Nephron (organoid): ENCODE measurements at regions not wholly inside any gene's neighbourhood (a gene's known extent, or its start where the extent isn't known, plus 50 kb on each side); places are given as distances from the start of the nearest gene placed in this dataset.

Experiments used
- H3K27ac Mint-ChIP-seq, 3 experiments: 2 replicates each; pipeline ENCODE4 v1.8.0; 2020; ENCODE audit warnings: mixed read lengths in 3 of 3, mild to moderate bottlenecking in 2 of 3, moderate library complexity in 1 of 3
- H3K27me3 Mint-ChIP-seq: 2 replicates; pipeline ENCODE4 v1.8.0; 2021; ENCODE audit warnings: low read depth, mild to moderate bottlenecking, moderate library complexity, mixed read lengths
- H3K36me3 Mint-ChIP-seq: 2 replicates; pipeline ENCODE4 v1.8.0; 2020; ENCODE audit warnings: low read depth, mixed read lengths
- H3K4me1 Mint-ChIP-seq: 2 replicates; pipeline ENCODE4 v1.8.0; 2020; ENCODE audit warnings: mixed read lengths
- H3K4me3 Mint-ChIP-seq, 3 experiments: 2 replicates each; pipeline ENCODE4 v1.8.0; 2020; ENCODE audit warnings: mild to moderate bottlenecking in 3 of 3, mixed read lengths in 3 of 3, moderate library complexity in 2 of 3
- H3K9me3 Mint-ChIP-seq: 2 replicates; pipeline ENCODE4 v1.8.0; 2020; ENCODE audit warnings: mixed read lengths
- TF ChIP-seq, protein P1 (sequence below), 3 experiments: fragments of 200-600 bp; sonication (generic); IDR thresholded peaks; one replicate each; pipeline ENCODE4 v1.5.0; 2021; ENCODE audit warnings: antibody characterized with exemption in 3 of 3; ENCODE audit not compliant: unreplicated experiment in 3 of 3

GRCh38 chr14:49999146-49999761 lies 106.4 kb downstream of the ARF6 start:
- peaks cover 46% of the 10 kb centered on the region for H3K4me1 Mint-ChIP-seq
- no peaks in the 10 kb centered on the region for H3K9me3 Mint-ChIP-seq
- peak overlapping the region in 1 of 3 experiments; percentile 78 for H3K4me3 Mint-ChIP-seq
- H3K27me3 Mint-ChIP-seq, result peaks cover 4% of the 10 kb centered on the region
- H3K27ac Mint-ChIP-seq, result peak overlapping the region; percentile 93 to 99 (median 99)
- no peaks in the 10 kb centered on the region for H3K36me3 Mint-ChIP-seq
- TF ChIP-seq, protein P1, sequence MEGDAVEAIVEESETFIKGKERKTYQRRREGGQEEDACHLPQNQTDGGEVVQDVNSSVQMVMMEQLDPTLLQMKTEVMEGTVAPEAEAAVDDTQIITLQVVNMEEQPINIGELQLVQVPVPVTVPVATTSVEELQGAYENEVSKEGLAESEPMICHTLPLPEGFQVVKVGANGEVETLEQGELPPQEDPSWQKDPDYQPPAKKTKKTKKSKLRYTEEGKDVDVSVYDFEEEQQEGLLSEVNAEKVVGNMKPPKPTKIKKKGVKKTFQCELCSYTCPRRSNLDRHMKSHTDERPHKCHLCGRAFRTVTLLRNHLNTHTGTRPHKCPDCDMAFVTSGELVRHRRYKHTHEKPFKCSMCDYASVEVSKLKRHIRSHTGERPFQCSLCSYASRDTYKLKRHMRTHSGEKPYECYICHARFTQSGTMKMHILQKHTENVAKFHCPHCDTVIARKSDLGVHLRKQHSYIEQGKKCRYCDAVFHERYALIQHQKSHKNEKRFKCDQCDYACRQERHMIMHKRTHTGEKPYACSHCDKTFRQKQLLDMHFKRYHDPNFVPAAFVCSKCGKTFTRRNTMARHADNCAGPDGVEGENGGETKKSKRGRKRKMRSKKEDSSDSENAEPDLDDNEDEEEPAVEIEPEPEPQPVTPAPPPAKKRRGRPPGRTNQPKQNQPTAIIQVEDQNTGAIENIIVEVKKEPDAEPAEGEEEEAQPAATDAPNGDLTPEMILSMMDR (IDR thresholded peaks at IDR 0.05; ENCODE audit: unreplicated experiment in 3 of 3), result no peak

DNA sequence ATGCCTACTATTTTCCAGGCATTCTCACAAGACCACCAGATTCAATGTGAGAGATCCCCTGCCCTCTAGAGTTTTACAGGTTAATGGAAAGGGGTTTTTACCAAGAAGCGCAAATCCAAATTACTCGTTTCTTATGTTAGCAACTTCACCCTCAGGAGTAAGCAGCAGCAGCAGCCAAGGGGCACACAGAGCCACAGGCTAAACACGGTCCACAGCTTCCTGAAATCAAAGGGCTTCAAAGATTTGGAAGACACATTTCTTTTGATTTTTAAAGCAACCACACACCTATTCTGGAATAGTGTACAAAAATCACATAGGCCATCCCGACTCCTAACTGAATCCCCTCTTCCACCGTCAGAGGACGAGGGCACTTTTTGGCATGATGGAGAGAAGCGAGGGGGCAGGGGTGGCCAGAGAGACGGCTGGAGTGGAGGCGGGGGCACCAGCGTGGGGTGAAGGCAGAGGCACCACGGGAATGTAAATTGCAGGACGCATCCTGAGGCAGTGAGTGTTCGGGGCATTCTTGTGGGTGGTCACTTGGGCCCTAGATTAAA lies 107.0 kb downstream of the ARF6 start:
- peak overlapping the region; percentile 51 to 78 (median 67) for H3K4me3 Mint-ChIP-seq
- H3K27ac Mint-ChIP-seq, result peak overlapping the region; percentile 93 to 99 (median 99)
- H3K4me1 Mint-ChIP-seq, result peaks cover 44% of the 10 kb centered on the region
- H3K27me3 Mint-ChIP-seq, result peaks cover 4% of the 10 kb centered on the region
- TF ChIP-seq, protein P1 (IDR thresholded peaks at IDR 0.05; ENCODE audit: unreplicated experiment in 3 of 3), result no peak
- H3K36me3 Mint-ChIP-seq, result no peaks in the 10 kb centered on the region
- no peaks in the 10 kb centered on the region for H3K9me3 Mint-ChIP-seq

DNA sequence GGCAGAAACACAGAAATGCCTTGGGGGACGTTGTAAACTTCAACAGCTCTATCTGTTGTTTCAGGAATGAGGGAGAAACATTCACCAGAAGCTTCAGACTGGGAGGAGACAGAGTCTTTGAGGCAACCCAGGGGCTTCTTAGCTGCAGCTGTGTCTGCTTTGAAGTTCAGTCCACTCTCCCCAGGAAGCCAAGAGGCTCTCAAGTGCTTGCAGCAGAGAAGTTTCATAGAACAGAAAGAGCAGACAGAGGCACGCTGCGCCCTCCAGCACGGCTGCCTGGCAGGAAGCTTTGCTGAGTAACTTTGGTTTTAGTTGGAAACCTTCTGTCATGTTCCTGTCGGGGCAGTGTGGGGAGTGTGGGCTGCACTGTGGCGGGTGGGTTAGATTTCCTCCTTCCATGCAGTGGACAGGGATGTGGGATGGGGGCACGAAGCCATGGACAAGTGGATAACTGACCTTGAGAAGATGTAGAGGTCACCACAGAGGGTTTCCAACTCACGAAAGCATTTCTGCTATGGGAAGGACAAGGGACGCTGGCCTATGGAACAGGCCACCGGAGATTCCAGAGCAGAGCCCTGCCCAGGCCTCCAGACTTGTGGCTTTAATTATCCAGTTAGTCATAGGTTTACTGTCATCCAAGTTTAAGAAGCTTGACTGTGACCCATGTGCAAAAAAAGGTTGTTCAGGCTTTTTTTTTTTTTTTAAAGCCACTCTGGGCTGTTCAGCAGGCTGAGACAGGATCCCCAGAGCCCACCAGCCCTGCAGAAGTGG lies 107.7 kb downstream of the ARF6 start:
- peaks cover 4% of the 10 kb centered on the region for H3K27me3 Mint-ChIP-seq
- H3K27ac Mint-ChIP-seq, result peak overlapping the region; percentile 93 to 99 (median 99)
- no peaks in the 10 kb centered on the region for H3K9me3 Mint-ChIP-seq
- no peaks in the 10 kb centered on the region for H3K36me3 Mint-ChIP-seq
- TF ChIP-seq, protein P1 (IDR thresholded peaks at IDR 0.05; ENCODE audit: unreplicated experiment in 3 of 3), result no peak
- peak overlapping the region; percentile 51 to 78 (median 67) for H3K4me3 Mint-ChIP-seq
- H3K4me1 Mint-ChIP-seq, result peaks cover 38% of the 10 kb centered on the region

DNA sequence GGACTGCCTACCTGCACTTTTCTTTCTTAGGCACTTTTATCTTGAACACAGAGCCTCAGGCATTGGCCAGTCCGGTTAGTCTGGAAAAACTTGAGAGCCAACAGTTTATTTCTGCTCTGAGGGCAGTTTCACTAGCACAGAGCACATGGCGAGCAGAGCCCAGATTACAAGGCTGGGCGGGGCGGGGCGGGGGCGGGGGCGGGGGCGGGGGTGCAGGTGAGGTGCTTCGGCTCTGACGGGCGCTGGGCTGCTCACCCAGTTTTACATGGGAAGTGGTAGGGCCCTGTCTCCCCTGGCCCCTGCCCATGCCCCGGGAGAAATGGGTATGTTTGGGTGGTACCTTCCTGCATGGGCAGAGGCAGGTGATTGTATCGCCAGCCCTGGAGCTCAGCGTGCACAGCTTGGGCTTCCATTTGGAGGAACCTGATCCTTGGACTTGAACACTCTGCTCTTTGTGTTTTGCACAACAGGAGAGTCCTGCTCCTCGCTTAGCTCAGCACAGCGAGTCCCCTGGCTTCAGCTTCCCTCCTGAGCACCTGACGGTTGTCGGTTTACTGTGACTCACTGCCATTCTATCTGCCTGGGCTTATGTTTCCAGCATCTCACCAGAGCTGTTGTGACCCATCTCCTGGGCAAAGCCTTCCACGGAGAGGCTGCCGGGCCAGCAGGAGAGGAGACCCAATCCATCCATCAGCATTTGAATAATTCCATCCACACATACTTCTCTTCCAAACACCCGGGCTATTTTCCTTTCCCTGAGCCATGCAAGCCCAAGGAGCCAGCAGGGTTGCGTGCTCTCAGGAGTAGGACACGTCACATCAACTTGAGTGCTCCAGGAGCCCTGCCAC lies 108.5 kb downstream of the ARF6 start:
- TF ChIP-seq, protein P1 (IDR thresholded peaks at IDR 0.05; ENCODE audit: unreplicated experiment in 3 of 3), result no peak
- peaks cover 4% of the 10 kb centered on the region for H3K27me3 Mint-ChIP-seq
- H3K4me3 Mint-ChIP-seq, result peak overlapping the region; percentile 2 to 20 (median 12)
- no peaks in the 10 kb centered on the region for H3K36me3 Mint-ChIP-seq
- no peaks in the 10 kb centered on the region for H3K9me3 Mint-ChIP-seq
- peaks cover 38% of the 10 kb centered on the region for H3K4me1 Mint-ChIP-seq
- H3K27ac Mint-ChIP-seq, result peak overlapping the region; percentile 93 to 99 (median 99)

DNA sequence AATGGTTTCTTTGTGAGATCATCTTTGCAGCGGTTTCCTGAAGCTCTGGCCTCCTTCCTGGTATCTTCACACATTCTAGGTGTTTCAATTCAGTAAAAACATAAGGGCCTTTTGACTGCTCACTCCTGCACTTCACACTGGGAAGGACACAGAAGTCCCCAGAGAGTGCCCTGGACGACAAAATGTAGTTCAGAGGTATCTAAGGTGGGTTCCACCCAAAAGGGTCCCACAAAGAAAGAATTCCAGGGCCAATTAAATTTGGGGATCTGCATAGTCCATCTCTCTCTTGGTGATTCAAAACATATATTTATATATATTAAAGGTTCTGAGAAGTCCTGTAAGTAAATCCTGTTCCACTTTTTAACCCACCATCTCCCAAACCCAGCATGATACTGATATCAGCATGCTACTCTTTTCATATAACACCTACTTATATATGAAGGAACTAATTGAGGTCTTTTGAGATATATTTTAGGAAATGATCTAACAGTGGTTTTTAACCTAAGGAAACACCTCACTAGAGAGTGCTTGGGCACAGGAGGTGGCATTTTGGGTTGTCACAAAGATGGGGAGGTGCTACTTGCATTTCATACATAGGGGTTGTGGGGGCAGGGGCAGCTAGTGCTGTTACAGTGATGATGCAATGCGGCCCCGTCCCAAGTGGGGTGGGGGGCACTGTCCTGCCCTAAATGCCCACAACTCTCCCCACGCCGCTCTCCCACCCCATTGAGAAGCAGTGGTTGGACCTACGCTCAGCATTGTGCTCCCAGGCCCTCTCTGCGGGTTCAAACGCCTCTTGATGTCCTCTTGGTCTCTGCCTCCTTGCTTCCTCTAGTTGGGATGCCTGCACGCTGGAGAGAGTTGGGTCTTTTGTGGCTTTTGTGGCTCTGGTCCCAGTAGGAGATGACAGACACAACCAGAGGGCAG lies 109.4 kb downstream of the ARF6 start:
- H3K9me3 Mint-ChIP-seq, result no peaks in the 10 kb centered on the region
- peaks cover 8% of the 10 kb centered on the region for H3K27me3 Mint-ChIP-seq
- peaks cover 38% of the 10 kb centered on the region for H3K4me1 Mint-ChIP-seq
- peak overlapping the region; percentile 85 to 90 (median 87) for H3K4me3 Mint-ChIP-seq
- peak overlapping the region; percentile 89 to 99 (median 91) for H3K27ac Mint-ChIP-seq
- TF ChIP-seq, protein P1 (IDR thresholded peaks at IDR 0.05; ENCODE audit: unreplicated experiment in 3 of 3), result no peak
- H3K36me3 Mint-ChIP-seq, result no peaks in the 10 kb centered on the region
